ENCODE measurements at regions not wholly inside any gene's neighbourhood (a gene's known extent, or its start where the extent isn't known, plus 50 kb on each side); places are given as distances from the start of the nearest gene placed in this dataset.

- no peak overlapping the region for H3K14ac ChIP-seq (ENCODE audit: insufficient read length)
- H4K91ac ChIP-seq (replicated peaks; ENCODE audit: insufficient read length, low read length) = no peak overlapping the region
- no peak overlapping the region for H4K8ac ChIP-seq (ENCODE audit: extremely low read depth, insufficient read depth, low read length)
- H3K36me3 ChIP-seq (ENCODE audit: control insufficient read depth in 2 of 4, insufficient read depth in 4 of 4, low read length in 3 of 4) = no peaks in the 10 kb centered on the region
- no peaks in the 10 kb centered on the region for H4K20me1 ChIP-seq (replicated peaks in 1 of 2; ENCODE audit: control insufficient read depth in 1 of 2, insufficient read depth in 2 of 2, low read length in 2 of 2)
- H2AFZ ChIP-seq (ENCODE audit: low read length) = no peak overlapping the region
- 96% methylated on average over 1 of the region's 1 CpG; no CpG with 5 or more reads in 1 of the 2 experiments for whole genome bisulfite sequencing, 2 experiments (ENCODE audit: extremely low coverage in 1 of 2, insufficient coverage in 1 of 2, insufficient read length in 1 of 2, insufficient replicate concordance in 2 of 2, low coverage in 1 of 2, low lambda C conversion rate in 2 of 2, missing lambda C conversion rate in 1 of 2)
- H2AK5ac ChIP-seq (ENCODE audit: low read depth, low read length) = no peak overlapping the region
- H2BK5ac ChIP-seq (ENCODE audit: low read depth, low read length) = no peak overlapping the region
- no peak overlapping the region for H3K56ac ChIP-seq (replicated peaks; ENCODE audit: insufficient read length, low read depth, low read length)
- H4K5ac ChIP-seq (ENCODE audit: insufficient read length, low read depth, low read length) = no peak overlapping the region
- POLR2A ChIA-PET (ENCODE audit: partially characterized antibody) = no interaction called here
- no peak overlapping the region for H3K4me3 ChIP-seq (ENCODE audit: extremely low read depth in 1 of 4, insufficient read depth in 2 of 4, low read depth in 3 of 4, low read length in 4 of 4)
- no peak overlapping the region for H3K18ac ChIP-seq (ENCODE audit: extremely low read depth, low read length)
- H2BK20ac ChIP-seq (ENCODE audit: low read length) = no peak overlapping the region
- no peak overlapping the region for H3K4me2 ChIP-seq (ENCODE audit: insufficient read depth in 1 of 2, low read depth in 2 of 2, low read length in 2 of 2)
- no peak overlapping the region for H2BK120ac ChIP-seq (replicated peaks; ENCODE audit: low read depth, low read length)
- H2BK15ac ChIP-seq (ENCODE audit: low read length) = no peak overlapping the region
- no peaks in the 10 kb centered on the region for H3K79me1 ChIP-seq (ENCODE audit: low read depth, low read length)
- DNase-seq (ENCODE audit: low read depth in 1 of 2, low spot score in 2 of 2) (no peak), FAIRE-seq (no peak)
- no peak overlapping the region for H3K23ac ChIP-seq (ENCODE audit: insufficient read length)
- H3K27ac ChIP-seq (ENCODE audit: low read depth, low read length) = no peak overlapping the region
- no peaks in the 10 kb centered on the region for H3K9me3 ChIP-seq (ENCODE audit: insufficient read depth in 2 of 2, low read depth in 1 of 2, low read length in 1 of 2)
- no peaks in the 10 kb centered on the region for H3K4me1 ChIP-seq (replicated peaks in 1 of 4; ENCODE audit: control insufficient read depth in 3 of 4, insufficient read depth in 4 of 4, low read length in 3 of 4)
- CTCF ChIA-PET (ENCODE audit: partially characterized antibody) = no interaction called here
- no peaks in the 10 kb centered on the region for H3K27me3 ChIP-seq (replicated peaks in 1 of 4; ENCODE audit: control insufficient read depth in 3 of 4, extremely low read depth in 1 of 4, insufficient read depth in 3 of 4, low read length in 3 of 4)
- H3K4ac ChIP-seq (replicated peaks; ENCODE audit: insufficient read length, low read depth, low read length) = no peak overlapping the region
- H3K79me2 ChIP-seq (ENCODE audit: control insufficient read depth in 1 of 2, insufficient read depth in 2 of 2, low read length in 2 of 2) = no peaks in the 10 kb centered on the region
- H3K9ac ChIP-seq (replicated peaks in 1 of 4; ENCODE audit: extremely low read depth in 1 of 4, low read depth in 3 of 4, low read length in 3 of 4) = no peak overlapping the region
- no peak overlapping the region for H2BK12ac ChIP-seq (ENCODE audit: low read depth, low read length)
- H3K23me2 ChIP-seq (ENCODE audit: low read depth, low read length) = no peaks in the 10 kb centered on the region
- no peak for TF ChIP-seq YY1 (IDR thresholded peaks at IDR 0.05; ENCODE audit: low read depth, low read length)
- no peak for TF ChIP-seq BCL11A (IDR thresholded peaks at IDR 0.05; ENCODE audit: low read depth in 2 of 2, low read length in 2 of 2)
- TF ChIP-seq SRF (IDR thresholded peaks at IDR 0.05; ENCODE audit: low read depth, low read length) = no peak
- no peak for TF ChIP-seq CBX8 (IDR thresholded peaks at IDR 0.05; ENCODE audit: borderline replicate concordance, low read depth, low read length)
- TF ChIP-seq TAF1 (IDR thresholded peaks at IDR 0.05; ENCODE audit: low read depth, low read length) = no peak
- no peak for TF ChIP-seq KDM5A (IDR thresholded peaks at IDR 0.05; ENCODE audit: low read length)
- no peak for TF ChIP-seq HDAC2 (IDR thresholded peaks at IDR 0.05; ENCODE audit: borderline replicate concordance in 1 of 2, low read depth in 2 of 2, low read length in 2 of 2)
- TF ChIP-seq KDM1A (IDR thresholded peaks at IDR 0.05; ENCODE audit: borderline replicate concordance, low read length) = no peak
- no peak for TF ChIP-seq MAFK (IDR thresholded peaks at IDR 0.05; ENCODE audit: low read depth, low read length)
- no peak for TF ChIP-seq GTF2F1 (IDR thresholded peaks at IDR 0.05; ENCODE audit: borderline replicate concordance, low read depth, low read length)
- no peak for TF ChIP-seq BRCA1 (IDR thresholded peaks at IDR 0.05; ENCODE audit: low read depth, low read length)
- TF ChIP-seq MAX (IDR thresholded peaks at IDR 0.05) = no peak
- TF ChIP-seq NANOG (IDR thresholded peaks at IDR 0.05; ENCODE audit: insufficient read depth, low read depth, low read length, poor library complexity, severe bottlenecking) = no peak
- TF ChIP-seq POLR2AphosphoS5 (IDR thresholded peaks at IDR 0.05; ENCODE audit: low read depth, low read length) = no peak
- no peak for TF ChIP-seq TEAD4 (IDR thresholded peaks at IDR 0.05; ENCODE audit: low read depth, low read length)
- no peak for TF ChIP-seq JUND (IDR thresholded peaks at IDR 0.05; ENCODE audit: low read length)
Observed at GRCh38 chr3:178005961-178006360, 530.3 kb upstream of the KCNMB2 start.
